ENCODE measurements at regions not wholly inside any gene's neighbourhood (a gene's known extent, or its start where the extent isn't known, plus 50 kb on each side); places are given as distances from the start of the nearest gene placed in this dataset.

DNA sequence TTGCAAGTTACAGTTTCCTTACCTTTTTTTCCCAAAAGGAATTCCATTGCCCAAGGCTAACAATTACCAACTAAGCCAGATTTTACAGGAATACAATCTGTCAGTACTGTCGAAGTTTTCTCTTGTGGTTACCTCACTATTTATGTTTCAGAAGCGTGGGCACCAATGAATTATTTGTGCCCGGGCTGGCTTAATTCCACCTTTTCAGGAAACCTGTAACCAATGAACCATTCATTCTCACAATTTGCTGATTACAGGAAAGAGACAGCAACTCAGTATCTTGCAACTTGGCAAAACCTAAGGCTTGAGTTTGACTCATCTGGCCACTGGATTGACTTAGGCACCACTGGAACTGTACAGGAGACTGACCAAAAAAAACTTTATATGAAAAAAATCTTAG lies 485.6 kb downstream of the INHBA start:
- H3K4me1 ChIP-seq, result no peaks in the 10 kb centered on the region
- no peak overlapping the region for H3K4me3 ChIP-seq
- DNase-seq (ENCODE audit: low spot score in 2 of 2), result no peak
- intact Hi-C loops (cut with DNase I; ENCODE audit: low total_unique reads), result no loop called here
- no peaks in the 10 kb centered on the region for H3K9me3 ChIP-seq
- no peaks in the 10 kb centered on the region for H3K27me3 ChIP-seq
- H3K36me3 ChIP-seq, result no peaks in the 10 kb centered on the region
- TF ChIP-seq POLR2AphosphoS5 (IDR thresholded peaks at IDR 0.05), result no peak
- TF ChIP-seq, protein P1, sequence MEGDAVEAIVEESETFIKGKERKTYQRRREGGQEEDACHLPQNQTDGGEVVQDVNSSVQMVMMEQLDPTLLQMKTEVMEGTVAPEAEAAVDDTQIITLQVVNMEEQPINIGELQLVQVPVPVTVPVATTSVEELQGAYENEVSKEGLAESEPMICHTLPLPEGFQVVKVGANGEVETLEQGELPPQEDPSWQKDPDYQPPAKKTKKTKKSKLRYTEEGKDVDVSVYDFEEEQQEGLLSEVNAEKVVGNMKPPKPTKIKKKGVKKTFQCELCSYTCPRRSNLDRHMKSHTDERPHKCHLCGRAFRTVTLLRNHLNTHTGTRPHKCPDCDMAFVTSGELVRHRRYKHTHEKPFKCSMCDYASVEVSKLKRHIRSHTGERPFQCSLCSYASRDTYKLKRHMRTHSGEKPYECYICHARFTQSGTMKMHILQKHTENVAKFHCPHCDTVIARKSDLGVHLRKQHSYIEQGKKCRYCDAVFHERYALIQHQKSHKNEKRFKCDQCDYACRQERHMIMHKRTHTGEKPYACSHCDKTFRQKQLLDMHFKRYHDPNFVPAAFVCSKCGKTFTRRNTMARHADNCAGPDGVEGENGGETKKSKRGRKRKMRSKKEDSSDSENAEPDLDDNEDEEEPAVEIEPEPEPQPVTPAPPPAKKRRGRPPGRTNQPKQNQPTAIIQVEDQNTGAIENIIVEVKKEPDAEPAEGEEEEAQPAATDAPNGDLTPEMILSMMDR (IDR thresholded peaks at IDR 0.05), result no peak
- no peak for TF ChIP-seq POLR2A (IDR thresholded peaks at IDR 0.05)
- no peak overlapping the region for H3K27ac ChIP-seq

DNA sequence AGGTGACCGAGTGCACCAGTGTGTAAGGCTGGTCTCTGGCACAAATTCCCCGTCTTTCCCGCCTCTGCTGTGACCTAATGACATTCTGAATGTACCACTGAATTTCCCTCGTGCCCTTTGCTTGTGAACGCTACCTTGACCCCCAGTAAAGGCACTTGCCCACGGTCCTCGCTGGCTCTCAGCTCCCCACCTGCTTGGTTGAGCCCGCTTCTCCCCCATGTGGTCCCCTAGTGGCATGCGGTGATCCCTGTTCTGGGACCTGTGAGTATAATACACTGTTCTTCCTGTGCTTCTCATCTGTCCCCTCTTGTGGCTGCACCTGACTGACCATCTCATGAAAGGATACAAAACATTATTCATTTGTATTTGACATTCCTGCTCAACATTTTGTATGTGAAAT lies 495.7 kb downstream of the INHBA start:
- H3K4me3 ChIP-seq, result no peak overlapping the region
- H3K4me1 ChIP-seq, result no peaks in the 10 kb centered on the region
- no peaks in the 10 kb centered on the region for H3K36me3 ChIP-seq
- TF ChIP-seq POLR2A (IDR thresholded peaks at IDR 0.05) (no peak), POLR2AphosphoS5 (IDR thresholded peaks at IDR 0.05) (no peak)
- TF ChIP-seq, protein P1 (IDR thresholded peaks at IDR 0.05), result no peak
- intact Hi-C loops (cut with DNase I; ENCODE audit: low total_unique reads), result loop anchor here (10.0 kb wide), 1 partner anchor 1212 kb away; no protein-coding TSS in a partner anchor
- H3K9me3 ChIP-seq, result no peaks in the 10 kb centered on the region
- no peaks in the 10 kb centered on the region for H3K27me3 ChIP-seq
- no peak overlapping the region for H3K27ac ChIP-seq
- DNase-seq (ENCODE audit: low spot score in 2 of 2), result no peak

DNA sequence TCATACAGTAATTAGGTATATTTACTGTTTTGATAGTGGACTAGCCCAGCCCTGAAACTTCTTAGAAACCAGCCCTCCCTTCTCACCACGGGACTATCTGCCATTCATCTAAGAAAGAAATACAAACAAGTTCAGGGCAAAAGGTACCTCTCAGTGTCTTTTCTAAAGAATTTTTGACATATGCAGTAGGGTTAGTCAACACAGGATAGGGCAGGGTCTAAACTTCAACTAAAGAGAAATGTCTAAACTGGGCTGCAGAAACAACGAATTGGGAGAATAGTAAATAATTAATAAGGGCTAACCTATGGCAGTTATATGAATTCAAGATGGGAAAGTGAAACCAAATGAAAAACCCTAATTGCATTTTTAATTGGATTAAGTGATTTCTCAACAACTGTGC lies 496.6 kb downstream of the INHBA start:
- no peak overlapping the region for H3K4me3 ChIP-seq
- H3K27me3 ChIP-seq, result no peaks in the 10 kb centered on the region
- DNase-seq (ENCODE audit: low spot score in 2 of 2), result no peak
- H3K36me3 ChIP-seq, result no peaks in the 10 kb centered on the region
- intact Hi-C loops (cut with DNase I; ENCODE audit: low total_unique reads), result loop anchor here (10.0 kb wide), 1 partner anchor 1211 kb away; no protein-coding TSS in a partner anchor
- H3K27ac ChIP-seq, result no peak overlapping the region
- TF ChIP-seq POLR2A (IDR thresholded peaks at IDR 0.05), result no peak
- TF ChIP-seq POLR2AphosphoS5 (IDR thresholded peaks at IDR 0.05), result no peak
- TF ChIP-seq, protein P1 (IDR thresholded peaks at IDR 0.05), result no peak
- no peaks in the 10 kb centered on the region for H3K9me3 ChIP-seq
- H3K4me1 ChIP-seq, result no peaks in the 10 kb centered on the region

DNA sequence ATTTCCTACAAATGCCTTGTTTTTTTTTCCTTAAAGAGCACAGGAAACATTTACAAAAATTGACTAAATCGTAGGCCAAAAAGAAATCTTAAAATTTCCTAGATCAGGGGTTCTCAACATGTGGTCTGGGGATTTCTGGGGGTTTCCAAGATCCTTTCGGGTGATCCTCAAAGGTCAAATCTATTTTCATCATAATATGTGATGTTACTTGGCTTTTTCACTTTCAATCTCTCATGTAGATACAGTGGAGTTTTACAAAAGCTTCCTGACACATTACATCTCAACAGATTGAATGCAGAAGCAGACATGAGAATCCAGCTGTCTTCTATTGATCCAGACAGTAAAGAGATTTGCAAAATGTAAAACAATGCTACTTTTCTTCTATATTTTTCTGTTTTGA lies 497.3 kb downstream of the INHBA start:
- Histone ChIP-seq H3K4me1 (no peaks in the 10 kb centered on the region), H3K27ac (no peak overlapping the region)
- TF ChIP-seq POLR2A (IDR thresholded peaks at IDR 0.05), result no peak
- TF ChIP-seq, protein P1 (IDR thresholded peaks at IDR 0.05), result no peak
- no peak for TF ChIP-seq POLR2AphosphoS5 (IDR thresholded peaks at IDR 0.05)

DNA sequence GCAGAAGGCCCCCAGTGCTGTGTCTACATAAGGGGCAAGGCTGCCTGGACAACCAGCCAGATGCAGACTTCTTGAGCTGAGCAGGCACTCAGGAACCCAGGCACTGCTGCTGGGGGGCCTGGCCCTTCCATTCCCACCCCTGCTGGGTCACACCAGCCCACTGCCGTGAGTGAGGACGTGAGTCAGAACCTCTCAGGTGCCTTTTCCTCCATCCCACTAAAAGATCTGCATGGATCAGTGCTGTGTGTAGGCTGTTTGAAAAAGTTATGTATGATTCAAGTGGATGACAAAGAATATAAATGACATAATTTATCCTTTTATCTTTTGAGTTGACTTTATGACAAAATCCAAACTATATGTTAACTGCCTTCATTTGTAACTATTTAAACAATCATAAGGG lies 499.3 kb downstream of the INHBA start:
- no peaks in the 10 kb centered on the region for H3K4me1 ChIP-seq
- H3K9me3 ChIP-seq, result no peaks in the 10 kb centered on the region
- no peak for DNase-seq (ENCODE audit: low spot score in 2 of 2)
- no peak overlapping the region for H3K27ac ChIP-seq
- H3K4me3 ChIP-seq, result no peak overlapping the region
- TF ChIP-seq POLR2AphosphoS5 (IDR thresholded peaks at IDR 0.05), result no peak
- H3K27me3 ChIP-seq, result no peaks in the 10 kb centered on the region
- intact Hi-C loops (cut with DNase I; ENCODE audit: low total_unique reads), result loop anchor here (10.0 kb wide), 1 partner anchor 1209 kb away; no protein-coding TSS in a partner anchor
- H3K36me3 ChIP-seq, result no peaks in the 10 kb centered on the region

More for the DNA sequence above, 497.3 kb downstream of the INHBA start:
- intact Hi-C loops (cut with DNase I; ENCODE audit: low total_unique reads), result loop anchor here (10.0 kb wide), 1 partner anchor 1211 kb away; no protein-coding TSS in a partner anchor
- Histone ChIP-seq H3K4me3 (no peak overlapping the region), H3K27me3 (no peaks in the 10 kb centered on the region), H3K9me3 (no peaks in the 10 kb centered on the region), H3K36me3 (no peaks in the 10 kb centered on the region)
- DNase-seq (ENCODE audit: low spot score in 2 of 2), result no peak

DNA sequence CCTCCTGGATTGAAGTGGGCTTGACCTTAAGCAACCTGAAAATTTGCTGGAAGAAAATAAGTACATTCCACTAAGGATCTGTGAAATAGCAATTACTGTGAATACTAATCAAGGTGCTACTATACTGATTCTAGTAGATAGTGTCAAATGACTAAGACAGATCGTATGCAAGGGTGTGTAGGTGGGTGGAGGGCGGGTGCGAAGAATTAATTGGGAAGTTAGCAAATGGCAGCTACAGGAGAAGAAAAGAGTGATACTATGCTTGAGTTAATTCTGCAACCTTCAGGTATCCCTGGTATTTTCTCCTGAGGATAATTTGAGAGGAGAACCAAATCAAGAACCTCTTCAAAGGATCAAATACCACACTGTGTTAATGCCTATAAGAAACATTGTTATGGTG lies 501.9 kb downstream of the INHBA start:
- H3K36me3 ChIP-seq, result no peaks in the 10 kb centered on the region
- no peak overlapping the region for H3K4me3 ChIP-seq
- intact Hi-C loops (cut with DNase I; ENCODE audit: low total_unique reads), result loop anchor here (10.0 kb wide), 1 partner anchor 1206 kb away; no protein-coding TSS in a partner anchor
- no peak overlapping the region for H3K27ac ChIP-seq
- H3K27me3 ChIP-seq, result no peaks in the 10 kb centered on the region
- no peaks in the 10 kb centered on the region for H3K9me3 ChIP-seq
- no peak for TF ChIP-seq POLR2A (IDR thresholded peaks at IDR 0.05)
- TF ChIP-seq POLR2AphosphoS5 (IDR thresholded peaks at IDR 0.05), result no peak
- H3K4me1 ChIP-seq, result no peaks in the 10 kb centered on the region
- no peak for DNase-seq (ENCODE audit: low spot score in 2 of 2)

Data from breast epithelium (tissue), 4 donors.